Activated CD4-positive, alpha-beta T cell treated with anti-CD3 and anti-CD28 coated beads, Interleukin-2, amount 50 U/mL, for 24 hours (primary cell): ENCODE measurements at regions not wholly inside any gene's neighbourhood (a gene's known extent, or its start where the extent isn't known, plus 50 kb on each side); places are given as distances from the start of the nearest gene placed in this dataset.
A peak's percentile ranks its signal among the peaks of the same experiment; 100 is the strongest.

Experiments
- DNase-seq, 2 donors: peaks; one replicate each; pipeline ENCODE4 v3.0.0-alpha.2; 2020; ENCODE audit warnings: low read depth in 1 of 2, low spot score in 1 of 2

GRCh38 chr2:205902041-205902899 lies 183.7 kb downstream of the INO80D start:
- no peak for DNase-seq

GRCh38 chr2:205901491-205901890 lies 184.5 kb downstream of the INO80D start:
- DNase-seq = no peak

DNA sequence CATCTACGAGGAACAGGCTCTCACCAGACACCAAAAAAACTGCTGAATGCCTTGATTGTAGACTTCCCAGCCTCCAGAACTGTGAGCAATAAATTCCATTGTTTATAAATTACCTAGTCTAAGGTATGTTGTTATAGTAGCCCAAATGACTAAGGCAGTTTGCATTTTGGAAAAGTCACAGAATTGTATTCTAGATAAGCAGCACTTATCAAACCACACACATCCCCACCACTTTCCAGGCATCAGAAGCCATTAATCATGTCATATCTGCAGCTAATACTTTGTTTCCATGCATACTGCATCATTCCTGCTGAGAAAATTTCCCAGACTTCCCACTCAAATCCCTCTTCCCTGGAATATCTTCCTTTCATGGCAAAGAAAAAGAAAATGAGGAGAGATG lies 187.2 kb downstream of the INO80D start:
- DNase-seq = no peak

GRCh38 chr2:205895981-205896655 lies 189.9 kb downstream of the INO80D start:
- DNase-seq = no peak

- DNase-seq = no peak
Observed at GRCh38 chr2:205892665-205893259, 193.2 kb downstream of the INO80D start.

- no peak for DNase-seq
Observed at GRCh38 chr2:205892251-205892655, 193.7 kb downstream of the INO80D start.

- DNase-seq = no peak
Observed at GRCh38 chr2:205889114-205889513, 196.9 kb downstream of the INO80D start.

GRCh38 chr2:205887637-205888036 lies 198.3 kb downstream of the INO80D start:
- no peak for DNase-seq

- peak; percentile 31 to 36 for DNase-seq
Observed at GRCh38 chr2:205885492-205886099, 200.4 kb downstream of the INO80D start.

DNA sequence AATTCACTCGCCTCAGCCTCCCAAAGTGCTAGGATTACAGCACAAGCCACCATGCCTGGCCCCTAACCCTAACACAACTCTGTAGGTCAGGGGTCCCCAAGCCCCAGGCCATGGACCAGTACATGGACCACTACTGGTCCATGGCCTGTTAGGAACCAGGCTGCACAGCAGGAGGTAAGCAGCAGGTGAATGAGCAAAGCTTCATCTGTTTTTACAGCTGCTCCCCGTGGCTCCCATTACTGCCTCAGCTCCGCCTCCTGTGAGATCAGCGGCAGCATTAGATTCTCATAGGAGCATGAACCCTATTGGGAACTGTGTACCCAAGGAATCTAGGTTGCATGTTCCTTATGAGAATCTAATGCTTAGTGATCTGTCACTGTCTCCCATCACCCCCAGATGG lies 201.7 kb downstream of the NRP2 start:
- no peak for DNase-seq

DNA sequence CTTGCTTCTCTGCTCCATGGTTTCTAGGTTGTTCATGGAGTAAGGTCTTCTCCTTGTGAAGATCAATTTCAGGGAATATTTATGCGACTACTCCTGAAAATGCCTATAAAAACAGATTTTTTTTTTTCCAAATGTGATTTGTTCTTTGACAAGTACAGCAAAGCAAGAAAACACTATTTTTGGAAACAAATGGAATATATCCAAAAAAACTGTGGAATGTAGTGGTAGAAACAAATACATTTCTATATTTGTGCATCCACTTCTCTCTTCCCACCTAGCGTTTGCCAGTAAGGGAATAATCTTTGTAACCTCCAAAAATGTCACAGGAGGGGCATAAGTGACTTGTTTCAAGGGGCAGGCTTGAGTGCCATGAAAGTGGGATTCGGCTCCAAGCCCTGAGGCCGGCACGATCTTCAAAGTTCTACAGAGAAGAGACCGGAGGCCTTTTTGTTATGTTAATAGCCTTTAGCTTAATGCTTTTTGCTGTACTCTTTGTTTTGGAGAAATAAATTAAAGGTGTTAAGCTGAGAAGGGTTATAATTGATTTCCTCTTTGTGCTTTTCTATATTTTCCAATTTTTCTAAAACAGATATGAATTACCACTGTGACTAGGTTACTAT lies 200.6 kb downstream of the NRP2 start:
- DNase-seq = no peak

DNA sequence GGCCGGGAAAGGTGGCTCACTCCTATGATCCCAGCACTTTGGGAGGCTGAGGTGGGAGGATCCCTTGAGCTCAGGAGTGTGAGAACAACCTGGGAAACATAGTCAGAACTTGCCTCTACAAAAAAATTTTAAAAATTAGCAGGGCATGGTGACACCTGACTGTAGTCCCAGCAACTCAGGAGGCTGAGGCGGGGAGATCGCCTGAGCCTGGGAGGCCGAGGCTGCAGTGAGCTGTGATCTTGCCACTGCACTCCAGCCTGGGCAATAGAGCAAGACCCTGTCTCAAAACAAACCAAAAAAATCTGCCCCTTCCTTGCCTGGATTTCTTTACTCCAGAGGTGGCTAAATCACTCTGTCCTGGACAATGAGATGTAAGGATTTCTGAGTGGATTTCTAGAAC lies 197.7 kb downstream of the NRP2 start:
- DNase-seq = no peak

DNA sequence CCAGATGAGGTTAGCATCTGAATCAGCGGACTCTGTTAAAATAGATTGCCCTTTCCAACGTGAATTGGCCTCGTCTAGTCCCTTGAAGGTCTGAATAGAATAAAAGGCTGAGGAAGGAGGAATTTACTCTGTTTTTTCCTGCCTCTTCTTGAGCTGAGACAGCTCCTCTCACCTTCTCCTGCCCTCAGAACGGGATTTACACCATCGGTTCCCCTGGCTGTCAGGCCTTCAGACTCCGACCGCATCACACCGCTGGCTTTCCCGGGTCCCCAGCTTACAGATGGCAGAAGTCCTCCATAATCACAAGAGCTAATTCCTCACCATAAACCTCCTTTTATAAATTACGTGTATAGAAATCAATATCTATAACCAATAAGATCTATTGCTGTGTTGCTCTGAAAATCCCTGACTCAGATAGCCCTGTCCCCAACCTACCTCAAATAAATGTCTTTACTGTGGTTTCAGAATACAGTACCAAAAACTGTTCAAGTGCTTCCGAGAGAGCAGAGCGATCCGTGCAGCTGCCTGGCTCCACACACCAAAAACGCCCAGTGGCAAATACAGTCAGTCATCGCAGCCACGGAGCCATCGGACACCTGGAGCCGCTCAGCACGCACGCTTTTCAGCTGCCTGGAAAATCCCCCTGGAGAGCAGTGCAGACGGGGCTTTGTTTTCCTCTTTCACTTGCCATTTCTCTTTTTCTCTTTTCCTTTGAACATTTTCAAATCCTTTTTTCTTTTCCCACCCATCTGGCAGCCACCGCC lies 196.9 kb downstream of the NRP2 start:
- DNase-seq = no peak

DNA sequence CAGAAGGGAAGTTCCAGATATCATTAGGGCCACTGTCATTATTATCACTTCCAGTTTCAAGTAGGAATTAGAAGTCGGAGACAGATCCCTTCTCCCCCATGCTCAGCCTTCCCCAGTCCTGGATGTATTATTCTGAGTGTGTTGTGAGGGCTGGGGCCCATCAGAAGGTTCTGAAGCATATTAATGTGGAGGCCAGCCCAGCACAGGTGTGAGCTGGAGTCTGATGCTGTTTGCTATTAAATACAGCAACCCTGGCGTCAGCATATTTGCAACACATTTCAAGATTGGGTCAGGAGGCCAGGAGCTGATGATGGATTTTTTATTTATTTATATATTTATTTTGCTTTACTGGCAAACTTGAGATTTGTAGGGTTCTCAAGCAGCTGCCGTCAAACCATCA lies 195.2 kb downstream of the NRP2 start:
- DNase-seq = no peak

GRCh38 chr2:205876127-205876526 lies 193.8 kb downstream of the NRP2 start:
- no peak for DNase-seq

- no peak for DNase-seq
Observed at GRCh38 chr2:205872716-205873115, 190.4 kb downstream of the NRP2 start.

GRCh38 chr2:205869439-205869838 lies 187.1 kb downstream of the NRP2 start:
- DNase-seq = no peak

DNA sequence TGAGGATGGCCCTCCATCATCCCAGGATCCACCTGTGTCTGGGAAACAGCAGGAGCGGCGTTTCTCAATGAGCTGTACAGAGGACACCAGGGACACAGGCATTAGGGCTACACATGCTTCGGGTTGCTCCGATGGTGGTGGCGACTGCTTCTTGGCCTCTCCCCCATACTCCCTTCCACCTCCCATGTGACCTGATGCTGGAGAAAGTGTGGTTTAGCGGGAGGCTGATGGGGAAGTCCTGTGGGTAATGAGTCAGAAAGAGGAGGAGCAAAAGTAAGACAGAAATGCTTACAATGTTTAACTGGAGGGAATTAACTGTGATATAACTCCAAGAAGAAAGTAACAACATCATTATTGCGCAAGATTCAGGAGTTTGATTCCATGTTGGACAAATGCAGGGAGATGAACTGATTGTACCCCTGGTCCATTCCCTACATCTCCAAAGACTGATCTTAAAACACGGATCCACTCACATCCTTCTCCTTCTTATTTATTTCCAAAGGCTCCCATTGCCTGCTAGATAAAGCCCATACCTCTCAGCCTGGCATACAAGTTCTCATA lies 186.6 kb downstream of the NRP2 start:
- peak in 1 of 2 donors; percentile 4 for DNase-seq

- no peak for DNase-seq
Observed at GRCh38 chr2:205868053-205868452, 185.8 kb downstream of the NRP2 start.

- DNase-seq = no peak
Observed at GRCh38 chr2:205867371-205867770, 185.1 kb downstream of the NRP2 start.
